H1 (cell line): ENCODE measurements at regions not wholly inside any gene's neighbourhood (a gene's known extent, or its start where the extent isn't known, plus 50 kb on each side); places are given as distances from the start of the nearest gene placed in this dataset.

ENCODE experiments used
- CTCF ChIA-PET: fragments of 300-600 bp; sonication (Branson Sonifier 250); formaldehyde crosslinking; loops from one replicate; lab custom pipeline; 2021; ENCODE audit not compliant: partially characterized antibody; lab: Charles Lee
- POLR2A ChIA-PET: fragments of 300-600 bp; sonication (Branson Sonifier 250); formaldehyde crosslinking; loops from one replicate; lab custom pipeline; 2021; ENCODE audit warnings: inconsistent platforms; ENCODE audit not compliant: partially characterized antibody; lab: Charles Lee
- DNase-seq, 2 experiments: peaks; one replicate each; pipeline versions ENCODE4 v3.0.0 to v3.0.0-alpha.2; 2010 to 2022; ENCODE audit warnings: low spot score in 2 of 2, low read depth in 1 of 2, mixed read lengths in 1 of 2
- FAIRE-seq: peaks from 2 replicates; lab custom pipeline; 2011; peaks lifted over from hg19 to GRCh38; lab: Jason Lieb, UNC
- H2AFZ ChIP-seq: 2 replicates; pipeline ENCODE4 v1.8.1; 2012; ENCODE audit warnings: low read length, inconsistent platforms
- H2AK5ac ChIP-seq: 2 replicates; pipeline ENCODE4 v1.6.1; 2013; ENCODE audit warnings: low read depth, low read length
- H2BK120ac ChIP-seq: replicated peaks from 2 replicates; pipeline ENCODE3; 2013; ENCODE audit warnings: low read depth, low read length, inconsistent platforms
- H2BK12ac ChIP-seq: 2 replicates; pipeline ENCODE4 v1.6.1; 2013; ENCODE audit warnings: low read depth, low read length
- H2BK15ac ChIP-seq: 2 replicates; pipeline ENCODE4 v1.6.1; 2013; ENCODE audit warnings: low read length
- H2BK20ac ChIP-seq: 2 replicates; pipeline ENCODE4 v1.6.1; 2013; ENCODE audit warnings: low read length
- H2BK5ac ChIP-seq: 2 replicates; pipeline ENCODE4 v1.6.1; 2013; ENCODE audit warnings: low read depth, low read length
- H3K14ac ChIP-seq: 2 replicates; pipeline ENCODE4 v1.6.1; 2013; ENCODE audit warnings: inconsistent platforms; ENCODE audit not compliant: insufficient read length
- H3K18ac ChIP-seq: 2 replicates; pipeline ENCODE4 v1.6.1; 2013; ENCODE audit warnings: low read length; ENCODE audit errors: extremely low read depth
- H3K23ac ChIP-seq: 2 replicates; pipeline ENCODE4 v1.6.1; 2013; ENCODE audit warnings: inconsistent platforms; ENCODE audit not compliant: insufficient read length
- H3K23me2 ChIP-seq: 2 replicates; pipeline ENCODE4 v1.6.1; 2013; ENCODE audit warnings: low read depth, low read length
- H3K27ac ChIP-seq: 2 replicates; pipeline ENCODE4 v1.6.1; 2011; ENCODE audit warnings: low read depth, low read length, inconsistent platforms
- H3K27me3 ChIP-seq, 4 experiments: replicated peaks in 1 of 4; 1 replicate in 1 of 4; 2 replicates in 3 of 4; pipeline versions ENCODE4 v1.6.1 to v1.8.1; 2011 to 2013; ENCODE audit warnings: low read length in 3 of 4, mild to moderate bottlenecking in 3 of 4, inconsistent platforms in 2 of 4, mixed read lengths in 2 of 4, moderate library complexity in 1 of 4; ENCODE audit not compliant: control insufficient read depth in 3 of 4, insufficient read depth in 3 of 4; ENCODE audit errors: extremely low read depth in 1 of 4
- H3K36me3 ChIP-seq, 4 experiments: 2 replicates each; pipeline versions ENCODE4 v1.6.1 to v1.8.1; 2011 to 2013; ENCODE audit warnings: mild to moderate bottlenecking in 4 of 4, low read length in 3 of 4, moderate library complexity in 2 of 4, control low read depth in 1 of 4, inconsistent platforms in 1 of 4; ENCODE audit not compliant: insufficient read depth in 4 of 4, control insufficient read depth in 2 of 4
- H3K4ac ChIP-seq: replicated peaks from 2 replicates; pipeline ENCODE3; 2013; ENCODE audit warnings: low read length, low read depth, mixed read lengths, inconsistent platforms; ENCODE audit not compliant: insufficient read length
- H3K4me1 ChIP-seq, 4 experiments: replicated peaks in 1 of 4; 1 replicate in 1 of 4; 2 replicates in 3 of 4; pipeline versions ENCODE4 v1.6.1 to v1.8.1; 2011 to 2013; ENCODE audit warnings: low read length in 3 of 4, inconsistent platforms in 2 of 4, mixed read lengths in 1 of 4; ENCODE audit not compliant: insufficient read depth in 4 of 4, control insufficient read depth in 3 of 4
- H3K4me2 ChIP-seq, 2 experiments: 2 replicates each; pipeline versions ENCODE4 v1.6.1 to v1.8.1; 2011 to 2013; ENCODE audit warnings: low read depth in 2 of 2, low read length in 2 of 2, control low read depth in 1 of 2, inconsistent platforms in 1 of 2, mild to moderate bottlenecking in 1 of 2; ENCODE audit not compliant: insufficient read depth in 1 of 2
- H3K4me3 ChIP-seq, 4 experiments: fragments of 200-600, 300-600 bp in 1 of 4; sonication (generic), shearing (Covaris generic), sonication (Bioruptor Twin) in 1 of 4; 2 replicates each; pipeline versions ENCODE4 v1.5.1 to v1.8.1; 2011 to 2016; ENCODE audit warnings: low read length in 4 of 4, low read depth in 3 of 4, control low read depth in 2 of 4, inconsistent platforms in 2 of 4, mild to moderate bottlenecking in 2 of 4, mixed read lengths in 1 of 4, moderate library complexity in 1 of 4; ENCODE audit not compliant: insufficient read depth in 2 of 4; ENCODE audit errors: extremely low read depth in 1 of 4
- H3K56ac ChIP-seq: replicated peaks from 2 replicates; pipeline ENCODE3; 2013; ENCODE audit warnings: low read depth, mild to moderate bottlenecking, mixed read lengths, low read length, inconsistent platforms; ENCODE audit not compliant: insufficient read length
- H3K79me1 ChIP-seq: 2 replicates; pipeline ENCODE4 v1.6.1; 2013; ENCODE audit warnings: low read depth, low read length, control low read depth
- H3K79me2 ChIP-seq, 2 experiments: 2 replicates each; pipeline versions ENCODE4 v1.6.1 to v1.8.1; 2012 to 2013; ENCODE audit warnings: low read length in 2 of 2, mild to moderate bottlenecking in 2 of 2, inconsistent platforms in 1 of 2; ENCODE audit not compliant: insufficient read depth in 2 of 2, control insufficient read depth in 1 of 2
- H3K9ac ChIP-seq, 4 experiments: replicated peaks in 1 of 4; 1 replicate in 1 of 4; 2 replicates in 3 of 4; pipeline versions ENCODE4 v1.6.1 to v1.8.1; 2011 to 2013; ENCODE audit warnings: low read depth in 3 of 4, low read length in 3 of 4, control low read depth in 2 of 4, mild to moderate bottlenecking in 2 of 4, moderate library complexity in 2 of 4, inconsistent platforms in 1 of 4; ENCODE audit errors: extremely low read depth in 1 of 4
- H3K9me3 ChIP-seq, 2 experiments: 2 replicates each; pipeline versions ENCODE4 v1.6.1 to v1.8.1; 2012 to 2013; ENCODE audit warnings: mild to moderate bottlenecking in 2 of 2, moderate library complexity in 2 of 2, control low read depth in 1 of 2, inconsistent platforms in 1 of 2, low read depth in 1 of 2, low read length in 1 of 2, mixed read lengths in 1 of 2; ENCODE audit not compliant: insufficient read depth in 2 of 2
- H4K20me1 ChIP-seq, 2 experiments: replicated peaks in 1 of 2; 2 replicates each; pipeline versions ENCODE3 to v1.8.1; 2011 to 2013; ENCODE audit warnings: inconsistent platforms in 2 of 2, low read length in 2 of 2, mild to moderate bottlenecking in 1 of 2; ENCODE audit not compliant: insufficient read depth in 2 of 2, control insufficient read depth in 1 of 2
- H4K5ac ChIP-seq: 2 replicates; pipeline ENCODE4 v1.6.1; 2013; ENCODE audit warnings: low read length, low read depth, mixed read lengths, inconsistent platforms; ENCODE audit not compliant: insufficient read length
- H4K8ac ChIP-seq: 2 replicates; pipeline ENCODE4 v1.8.0; 2013; ENCODE audit warnings: mild to moderate bottlenecking, moderate library complexity, low read length, inconsistent platforms; ENCODE audit not compliant: insufficient read depth; ENCODE audit errors: extremely low read depth
- H4K91ac ChIP-seq: replicated peaks from 2 replicates; pipeline ENCODE3; 2013; ENCODE audit warnings: low read length, mixed read lengths, inconsistent platforms; ENCODE audit not compliant: insufficient read length
- CBX8 ChIP-seq: fragments of 300-800, 300-1000 bp; sonication (generic); IDR thresholded peaks from 2 replicates; pipeline ENCODE4 v1.7.1; 2016; ENCODE audit warnings: low read depth, low read length, borderline replicate concordance
- CHD1 ChIP-seq: IDR thresholded peaks from 2 replicates; pipeline ENCODE4 v1.6.1; 2012; ENCODE audit warnings: low read depth, low read length, improper control_type of control experiment
- SUZ12 ChIP-seq: fragments of 200-600 bp; sonication (generic); IDR thresholded peaks from 2 replicates; pipeline ENCODE4 v1.6.1; 2012; ENCODE audit warnings: mild to moderate bottlenecking, inconsistent platforms, low read length, moderate library complexity, mixed read lengths
- TEAD4 ChIP-seq: IDR thresholded peaks from 2 replicates; pipeline ENCODE4 v1.6.1; 2012; ENCODE audit warnings: low read depth, low read length, inconsistent platforms, mixed read lengths

- no peak overlapping the region for H4K5ac ChIP-seq
- H3K27ac ChIP-seq = no peak overlapping the region
- H3K4me3 ChIP-seq = no peak overlapping the region
- H3K9ac ChIP-seq = no peak overlapping the region
- H3K23ac ChIP-seq = no peak overlapping the region
- H3K4me1 ChIP-seq = no peaks in the 10 kb centered on the region
- no peak overlapping the region for H3K14ac ChIP-seq
- H4K8ac ChIP-seq = no peak overlapping the region
- H2BK20ac ChIP-seq = no peak overlapping the region
- H3K4me2 ChIP-seq = no peak overlapping the region
- H3K56ac ChIP-seq = no peak overlapping the region
- no peak overlapping the region for H3K18ac ChIP-seq
- no peaks in the 10 kb centered on the region for H3K23me2 ChIP-seq
- no peaks in the 10 kb centered on the region for H3K79me1 ChIP-seq
- H4K20me1 ChIP-seq = no peaks in the 10 kb centered on the region
- H2BK120ac ChIP-seq = no peak overlapping the region
- no peaks in the 10 kb centered on the region for H3K36me3 ChIP-seq
- no peak overlapping the region for H3K4ac ChIP-seq
- H3K27me3 ChIP-seq = no peaks in the 10 kb centered on the region
- POLR2A ChIA-PET = no interaction called here
- no peaks in the 10 kb centered on the region for H3K79me2 ChIP-seq
- no peak for FAIRE-seq
- H2AFZ ChIP-seq = no peak overlapping the region
- CTCF ChIA-PET = no interaction called here
- H2AK5ac ChIP-seq = no peak overlapping the region
- H2BK12ac ChIP-seq = no peak overlapping the region
- H2BK15ac ChIP-seq = no peak overlapping the region
- no peak overlapping the region for H2BK5ac ChIP-seq
- H4K91ac ChIP-seq = no peak overlapping the region
- no peaks in the 10 kb centered on the region for H3K9me3 ChIP-seq
- DNase-seq = no peak
- TF ChIP-seq CBX8 (no peak), SUZ12 (no peak), TEAD4 (no peak), CHD1 (no peak)
Measured at GRCh38 chr3:5784690-5785089, 597.2 kb downstream of the EDEM1 start.
